GM12878 (cell line): ENCODE measurements at regions not wholly inside any gene's neighbourhood (a gene's known extent, or its start where the extent isn't known, plus 50 kb on each side); places are given as distances from the start of the nearest gene placed in this dataset.

Source experiments
- ATAC-seq: fragments of 200-7000 bp; cut with Tn5 transposase; 3 replicates; pipeline ENCODE4 v1.9.1; 2020; ENCODE audit warnings: mild to moderate bottlenecking, moderate library complexity
- BruUV-seq: library from RNA; stranded (reverse); fragments of 400-500 nt; replicated peaks from 2 replicates; lab custom pipeline; 2021; lab: Mats Ljungman, UMichigan
- CTCF ChIA-PET: fragments of 300-600 bp; sonication (Branson Sonifier 250); formaldehyde crosslinking; extraction: SDS; loops from one replicate; lab custom pipeline; 2021; ENCODE audit warnings: inconsistent platforms; lab: Yijun Ruan, JAX
- POLR2A ChIA-PET: fragments of 350-600 bp; formaldehyde crosslinking; extraction: SDS; loops from one replicate; lab custom pipeline; 2021; ENCODE audit warnings: inconsistent platforms; lab: Charles Lee
- RAD21 ChIA-PET: fragments of 300-600 bp; sonication (Branson Sonifier 250); formaldehyde crosslinking; loops from one replicate; lab custom pipeline; 2023; ENCODE audit warnings: antibody characterized with exemption; ENCODE audit not compliant: unreplicated experiment; lab: Charles Lee
- SMC1A ChIA-PET: fragments of 300-600 bp; sonication (Branson Sonifier 250); formaldehyde crosslinking; loops from one replicate; lab custom pipeline; 2023; ENCODE audit not compliant: unreplicated experiment, uncharacterized antibody; lab: Charles Lee
- DNase-seq: peaks from one replicate; pipeline ENCODE4 v3.0.0-alpha.2; 2011; ENCODE audit warnings: low read depth, low spot score
- FAIRE-seq: peaks from 3 replicates; lab custom pipeline; 2011; peaks lifted over from hg19 to GRCh38; lab: Jason Lieb, UNC
- H2AFZ ChIP-seq: 2 replicates; pipeline ENCODE4 v1.6.0; 2011; ENCODE audit warnings: low read depth, low read length, control low read depth; ENCODE audit not compliant: control insufficient read depth
- H3K27ac ChIP-seq: 2 replicates; pipeline ENCODE4 v1.5.1; 2011; ENCODE audit warnings: control low read depth; ENCODE audit not compliant: control insufficient read depth, insufficient read depth
- H3K27me3 ChIP-seq, 2 experiments: replicated peaks in 1 of 2; 2 replicates each; pipeline versions ENCODE4 v1.6.0 to v1.6.1; 2011; ENCODE audit warnings: low read length in 1 of 2; ENCODE audit not compliant: control insufficient read depth in 2 of 2, insufficient read depth in 2 of 2
- H3K36me3 ChIP-seq, 2 experiments: 2 replicates each; pipeline ENCODE4 v1.5.1; 2011; ENCODE audit warnings: low read length in 1 of 2; ENCODE audit not compliant: control insufficient read depth in 2 of 2, insufficient read depth in 2 of 2
- H3K4me1 ChIP-seq: 2 replicates; pipeline ENCODE4 v1.6.1; 2011; ENCODE audit warnings: mild to moderate bottlenecking, low read length, moderate library complexity, mixed read lengths; ENCODE audit not compliant: control insufficient read depth, insufficient read depth
- H3K4me2 ChIP-seq: 2 replicates; pipeline ENCODE4 v1.6.0; 2011; ENCODE audit warnings: control low read depth; ENCODE audit not compliant: control insufficient read depth, insufficient read depth
- H3K4me3 ChIP-seq: fragments of 200-600 bp; sonication (generic); 2 replicates; pipeline ENCODE4 v1.5.1; 2016
- H3K79me2 ChIP-seq: 2 replicates; pipeline ENCODE4 v1.6.0; 2011; ENCODE audit warnings: low read length; ENCODE audit not compliant: control insufficient read depth, insufficient read depth
- H3K9ac ChIP-seq: 2 replicates; pipeline ENCODE4 v1.8.0; 2011; ENCODE audit warnings: low read length, control low read depth, mixed read lengths; ENCODE audit not compliant: control insufficient read depth, insufficient read depth
- H3K9me3 ChIP-seq: replicated peaks from 3 replicates; pipeline ENCODE4 v1.5.1; 2011; ENCODE audit warnings: mild to moderate bottlenecking, low read length; ENCODE audit not compliant: control insufficient read depth, insufficient read depth
- H4K20me1 ChIP-seq: 2 replicates; pipeline ENCODE4 v1.6.0; 2011; ENCODE audit not compliant: control insufficient read depth, insufficient read depth
- ATF7 ChIP-seq: fragments of 450-650 bp; IDR thresholded peaks from 2 replicates; pipeline ENCODE4 v1.6.1; 2016; ENCODE audit warnings: low read depth, mild to moderate bottlenecking
- GATAD2B ChIP-seq: fragments of 450-650 bp; conservative IDR thresholded peaks from 2 replicates; pipeline ENCODE4 v1.6.1; 2017; ENCODE audit warnings: low read depth, mild to moderate bottlenecking, moderate library complexity
- HCFC1 ChIP-seq: fragments of 150-350 bp; IDR thresholded peaks from 2 replicates; pipeline ENCODE4 v1.6.1; 2014; ENCODE audit warnings: low read length
- MEF2B ChIP-seq: fragments of 450-650 bp; IDR thresholded peaks from 2 replicates; pipeline ENCODE4 v1.6.1; 2018; ENCODE audit warnings: mild to moderate bottlenecking, moderate library complexity; ENCODE audit not compliant: partially characterized antibody, poor library complexity, severe bottlenecking
- MTA2 ChIP-seq: fragments of 450-650 bp; IDR thresholded peaks from 2 replicates; pipeline ENCODE4 v1.6.1; 2016; ENCODE audit warnings: low read depth, mild to moderate bottlenecking, moderate library complexity
- MTA3 ChIP-seq: IDR thresholded peaks from 2 replicates; pipeline ENCODE4 v1.6.1; 2012; ENCODE audit warnings: low read length, inconsistent platforms, borderline replicate concordance
- NR2C1 ChIP-seq: fragments of 450-650 bp; IDR thresholded peaks from 2 replicates; pipeline ENCODE4 v1.6.1; 2017; ENCODE audit warnings: antibody characterized with exemption, mild to moderate bottlenecking, moderate library complexity
- POLR2A ChIP-seq: IDR thresholded peaks from 2 replicates; pipeline ENCODE4 v1.6.1; 2011; ENCODE audit warnings: low read depth, mild to moderate bottlenecking, low read length
- POLR2AphosphoS2 ChIP-seq: IDR thresholded peaks from 2 replicates; pipeline ENCODE4 v1.6.1; 2011; ENCODE audit warnings: low read depth, mild to moderate bottlenecking, low read length, improper control_type of control experiment, moderate library complexity
- RBBP5 ChIP-seq: fragments of 200-600 bp; sonication (generic); conservative IDR thresholded peaks from 2 replicates; pipeline ENCODE4 v1.6.1; 2016
- SREBF2 ChIP-seq: IDR thresholded peaks from 2 replicates; pipeline ENCODE4 v1.6.1; 2012; ENCODE audit warnings: mild to moderate bottlenecking, low read length
- SUZ12 ChIP-seq: fragments of 200-600 bp; sonication (generic); IDR thresholded peaks from one replicate; pipeline ENCODE4 v1.6.1; 2018; ENCODE audit warnings: antibody characterized with exemption, mild to moderate bottlenecking; ENCODE audit not compliant: unreplicated experiment
- ZZZ3 ChIP-seq: IDR thresholded peaks from 2 replicates; pipeline ENCODE4 v1.6.1; 2011; ENCODE audit warnings: low read depth; ENCODE audit not compliant: control insufficient read depth, insufficient read length
- in situ Hi-C: fragments of 300-500 bp; cut with MboI; formaldehyde crosslinking; loops from 9 replicates; pipeline ENCODE4 v1.14.3; 2018; ENCODE audit warnings: mixed read lengths
- intact Hi-C: fragments of 100-400 bp; cut with micrococcal nuclease; formaldehyde crosslinking; loops from one replicate; pipeline ENCODE4 v1.14.2; 2022; ENCODE audit not compliant: unreplicated experiment
- TF ChIP-seq, protein P1 (sequence below): IDR thresholded peaks from 2 replicates; pipeline ENCODE4 v1.6.1; 2012; ENCODE audit warnings: low read length, inconsistent platforms
- TF ChIP-seq, protein P2 (sequence below): fragments of 450-650 bp; IDR thresholded peaks from 2 replicates; pipeline ENCODE4 v1.6.1; 2018; ENCODE audit warnings: borderline replicate concordance, mild to moderate bottlenecking; ENCODE audit not compliant: partially characterized antibody
- TF ChIP-seq, protein P3 (sequence below): IDR thresholded peaks from 2 replicates; pipeline ENCODE4 v1.6.1; 2011; ENCODE audit warnings: borderline replicate concordance, low read depth, mild to moderate bottlenecking, moderate library complexity, mixed read lengths, low read length; ENCODE audit not compliant: insufficient read depth; ENCODE audit errors: extremely low read length
- TF ChIP-seq, protein P4 (sequence below): fragments of 150-350 bp; IDR thresholded peaks from 2 replicates; pipeline ENCODE4 v1.6.1; 2014; ENCODE audit warnings: mild to moderate bottlenecking, low read depth, low read length

DNA sequence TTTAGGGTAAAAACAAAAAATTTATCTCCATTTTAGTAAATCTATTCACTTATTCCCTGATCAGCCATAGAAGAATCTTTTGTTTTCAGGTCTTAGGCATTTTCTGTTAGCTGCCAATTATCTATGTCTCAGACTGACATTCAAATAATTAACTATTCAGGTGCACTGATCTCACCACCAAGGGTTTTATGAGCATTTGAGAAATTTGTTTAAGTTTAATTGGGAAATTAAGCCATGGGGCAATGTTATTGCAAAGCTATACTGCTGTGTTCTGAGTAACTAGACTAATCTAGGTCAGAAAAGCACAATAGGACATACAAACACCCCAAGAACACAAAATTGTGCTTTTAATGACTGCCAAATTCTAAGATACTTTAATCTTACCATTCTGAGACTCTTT, 210.7 kb upstream of the EDNRB start:
- ATAC-seq = no peak
- no peak for TF ChIP-seq POLR2A
- TF ChIP-seq, protein P1, sequence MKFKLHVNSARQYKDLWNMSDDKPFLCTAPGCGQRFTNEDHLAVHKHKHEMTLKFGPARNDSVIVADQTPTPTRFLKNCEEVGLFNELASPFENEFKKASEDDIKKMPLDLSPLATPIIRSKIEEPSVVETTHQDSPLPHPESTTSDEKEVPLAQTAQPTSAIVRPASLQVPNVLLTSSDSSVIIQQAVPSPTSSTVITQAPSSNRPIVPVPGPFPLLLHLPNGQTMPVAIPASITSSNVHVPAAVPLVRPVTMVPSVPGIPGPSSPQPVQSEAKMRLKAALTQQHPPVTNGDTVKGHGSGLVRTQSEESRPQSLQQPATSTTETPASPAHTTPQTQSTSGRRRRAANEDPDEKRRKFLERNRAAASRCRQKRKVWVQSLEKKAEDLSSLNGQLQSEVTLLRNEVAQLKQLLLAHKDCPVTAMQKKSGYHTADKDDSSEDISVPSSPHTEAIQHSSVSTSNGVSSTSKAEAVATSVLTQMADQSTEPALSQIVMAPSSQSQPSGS = no peak
- no peak for TF ChIP-seq RBBP5
- no peak for TF ChIP-seq ATF7
- TF ChIP-seq GATAD2B = no peak
- TF ChIP-seq HCFC1 = no peak
- TF ChIP-seq NR2C1 = no peak
- TF ChIP-seq, protein P2, sequence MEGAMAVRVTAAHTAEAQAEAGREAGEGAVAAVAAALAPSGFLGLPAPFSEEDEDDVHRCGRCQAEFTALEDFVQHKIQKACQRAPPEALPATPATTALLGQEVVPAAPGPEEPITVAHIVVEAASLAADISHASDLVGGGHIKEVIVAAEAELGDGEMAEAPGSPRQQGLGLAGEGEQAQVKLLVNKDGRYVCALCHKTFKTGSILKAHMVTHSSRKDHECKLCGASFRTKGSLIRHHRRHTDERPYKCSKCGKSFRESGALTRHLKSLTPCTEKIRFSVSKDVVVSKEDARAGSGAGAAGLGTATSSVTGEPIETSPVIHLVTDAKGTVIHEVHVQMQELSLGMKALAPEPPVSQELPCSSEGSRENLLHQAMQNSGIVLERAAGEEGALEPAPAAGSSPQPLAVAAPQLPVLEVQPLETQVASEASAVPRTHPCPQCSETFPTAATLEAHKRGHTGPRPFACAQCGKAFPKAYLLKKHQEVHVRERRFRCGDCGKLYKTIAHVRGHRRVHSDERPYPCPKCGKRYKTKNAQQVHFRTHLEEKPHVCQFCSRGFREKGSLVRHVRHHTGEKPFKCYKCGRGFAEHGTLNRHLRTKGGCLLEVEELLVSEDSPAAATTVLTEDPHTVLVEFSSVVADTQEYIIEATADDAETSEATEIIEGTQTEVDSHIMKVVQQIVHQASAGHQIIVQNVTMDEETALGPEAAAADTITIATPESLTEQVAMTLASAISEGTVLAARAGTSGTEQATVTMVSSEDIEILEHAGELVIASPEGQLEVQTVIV = no peak
- no peak for TF ChIP-seq MTA2
- no peak for TF ChIP-seq MTA3
- TF ChIP-seq, protein P3, sequence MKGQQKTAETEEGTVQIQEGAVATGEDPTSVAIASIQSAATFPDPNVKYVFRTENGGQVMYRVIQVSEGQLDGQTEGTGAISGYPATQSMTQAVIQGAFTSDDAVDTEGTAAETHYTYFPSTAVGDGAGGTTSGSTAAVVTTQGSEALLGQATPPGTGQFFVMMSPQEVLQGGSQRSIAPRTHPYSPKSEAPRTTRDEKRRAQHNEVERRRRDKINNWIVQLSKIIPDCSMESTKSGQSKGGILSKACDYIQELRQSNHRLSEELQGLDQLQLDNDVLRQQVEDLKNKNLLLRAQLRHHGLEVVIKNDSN = no peak
- no peak for TF ChIP-seq SUZ12
- no peak for TF ChIP-seq MEF2B
- no peak for TF ChIP-seq SREBF2
- TF ChIP-seq POLR2AphosphoS2 = no peak
- TF ChIP-seq, protein P4, sequence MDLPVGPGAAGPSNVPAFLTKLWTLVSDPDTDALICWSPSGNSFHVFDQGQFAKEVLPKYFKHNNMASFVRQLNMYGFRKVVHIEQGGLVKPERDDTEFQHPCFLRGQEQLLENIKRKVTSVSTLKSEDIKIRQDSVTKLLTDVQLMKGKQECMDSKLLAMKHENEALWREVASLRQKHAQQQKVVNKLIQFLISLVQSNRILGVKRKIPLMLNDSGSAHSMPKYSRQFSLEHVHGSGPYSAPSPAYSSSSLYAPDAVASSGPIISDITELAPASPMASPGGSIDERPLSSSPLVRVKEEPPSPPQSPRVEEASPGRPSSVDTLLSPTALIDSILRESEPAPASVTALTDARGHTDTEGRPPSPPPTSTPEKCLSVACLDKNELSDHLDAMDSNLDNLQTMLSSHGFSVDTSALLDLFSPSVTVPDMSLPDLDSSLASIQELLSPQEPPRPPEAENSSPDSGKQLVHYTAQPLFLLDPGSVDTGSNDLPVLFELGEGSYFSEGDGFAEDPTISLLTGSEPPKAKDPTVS = no peak
- no peak for TF ChIP-seq ZZZ3
- TF ChIP-seq, all 136 proteins: peak for 0
- DNase-seq (no peak), FAIRE-seq (no peak)
- in situ Hi-C loops (no loop called here), intact Hi-C loops (no loop called here)
- H3K27me3 ChIP-seq = no peaks in the 10 kb centered on the region; a peak in 1 of 4 replicates
- no peaks in the 10 kb centered on the region for H3K9me3 ChIP-seq
- no peak overlapping the region for H3K4me2 ChIP-seq
- ChIA-PET SMC1A (interaction anchor here (0.9 kb wide), 1 partner anchor 419 kb away, joined by 3 read pairs; no protein-coding TSS in a partner anchor), RAD21 (no interaction called here), CTCF (interaction anchor here (2.9 to 5.0 kb wide), 2 partner anchors 7 to 111 kb away, joined by 12 to 22 read pairs; no protein-coding TSS in a partner anchor), POLR2A (no interaction called here)
- H2AFZ ChIP-seq = no peak overlapping the region
- H3K4me3 ChIP-seq = no peak overlapping the region
- no peak overlapping the region for H3K9ac ChIP-seq
- BruUV-seq = no TSS peak
- no peak overlapping the region for H3K27ac ChIP-seq
- no peaks in the 10 kb centered on the region for H4K20me1 ChIP-seq
- no peaks in the 10 kb centered on the region for H3K4me1 ChIP-seq
- H3K36me3 ChIP-seq = no peaks in the 10 kb centered on the region
- H3K79me2 ChIP-seq = no peaks in the 10 kb centered on the region
